GM23338 (cell line): ENCODE measurements at regions not wholly inside any gene's neighbourhood (a gene's known extent, or its start where the extent isn't known, plus 50 kb on each side); places are given as distances from the start of the nearest gene placed in this dataset.
"Not testable (repeated sequence)": the region's sequence is repeated elsewhere in the genome, so short reads cannot be mapped to it uniquely, and the experiment has no call there.

ENCODE experiments used
- ATAC-seq: fragments of 200-7000 bp; cut with Tn5 transposase; 3 replicates; pipeline ENCODE4 v1.9.1; 2020
- DNase-seq: peaks from one replicate; pipeline ENCODE4 v3.0.0-alpha.2; 2015; ENCODE audit warnings: low spot score
- H2AFZ ChIP-seq: fragments of 200-600 bp; sonication (generic); 2 replicates; pipeline ENCODE4 v1.8.0; 2016; ENCODE audit warnings: antibody characterized with exemption, mild to moderate bottlenecking, moderate library complexity
- H3F3A ChIP-seq: fragments of 200-600 bp; sonication (generic); replicated peaks from 2 replicates; pipeline ENCODE4 v1.8.0; 2017; ENCODE audit warnings: antibody characterized with exemption, mixed run types, low read depth
- H3K27ac ChIP-seq: fragments of 200-600 bp; sonication (generic); 2 replicates; pipeline ENCODE4 v1.6.1; 2016; ENCODE audit warnings: low read depth
- H3K27me3 ChIP-seq: fragments of 200-600 bp; sonication (generic); 2 replicates; pipeline ENCODE4 v1.8.0; 2016; ENCODE audit warnings: mild to moderate bottlenecking, mixed run types, moderate library complexity; ENCODE audit not compliant: insufficient read depth
- H3K36me3 ChIP-seq: fragments of 200-600 bp; sonication (generic); 2 replicates; pipeline ENCODE4 v1.8.0; 2016; ENCODE audit warnings: mild to moderate bottlenecking; ENCODE audit not compliant: insufficient read depth
- H3K4me1 ChIP-seq: fragments of 200-600 bp; sonication (generic); 2 replicates; pipeline ENCODE4 v1.8.0; 2016; ENCODE audit warnings: mild to moderate bottlenecking, moderate library complexity; ENCODE audit not compliant: insufficient read depth
- H3K4me2 ChIP-seq: fragments of 200-600 bp; sonication (generic); 2 replicates; pipeline ENCODE4 v1.7.1; 2017; ENCODE audit warnings: mixed run types
- H3K4me3 ChIP-seq: fragments of 200-600 bp; sonication (generic); 2 replicates; pipeline ENCODE4 v1.6.1; 2016; ENCODE audit warnings: mixed run types
- H3K79me2 ChIP-seq: fragments of 200-600 bp; sonication (generic); replicated peaks from 2 replicates; pipeline ENCODE4 v1.8.0; 2017; ENCODE audit warnings: mild to moderate bottlenecking; ENCODE audit not compliant: insufficient read depth
- H3K9me2 ChIP-seq: fragments of 200-600 bp; sonication (generic); 2 replicates; pipeline ENCODE4 v1.8.0; 2017; ENCODE audit not compliant: insufficient read depth
- H4K20me1 ChIP-seq: fragments of 200-600 bp; sonication (generic); replicated peaks from 2 replicates; pipeline ENCODE4 v1.8.0; 2017; ENCODE audit warnings: mild to moderate bottlenecking; ENCODE audit not compliant: insufficient read depth
- H3K27ac Mint-ChIP-seq: 2 replicates; pipeline ENCODE4 v1.8.0; 2020; ENCODE audit warnings: inconsistent platforms, mild to moderate bottlenecking, moderate library complexity, mixed read lengths
- H3K27me3 Mint-ChIP-seq: 3 replicates; pipeline ENCODE4 v1.8.0; 2022; ENCODE audit warnings: low read depth, mild to moderate bottlenecking, moderate library complexity, mixed read lengths, inconsistent platforms; ENCODE audit not compliant: insufficient read depth, poor library complexity
- H3K36me3 Mint-ChIP-seq: 3 replicates; pipeline ENCODE4 v1.8.0; 2021; ENCODE audit warnings: low read depth, mild to moderate bottlenecking, inconsistent platforms, moderate library complexity, mixed read lengths
- H3K4me1 Mint-ChIP-seq: 3 replicates; pipeline ENCODE4 v1.8.0; 2020; ENCODE audit warnings: mild to moderate bottlenecking, inconsistent platforms, mixed read lengths
- H3K4me3 Mint-ChIP-seq: 3 replicates; pipeline ENCODE4 v1.8.0; 2021; ENCODE audit warnings: moderate library complexity, mild to moderate bottlenecking, inconsistent platforms, mixed read lengths
- H3K9me3 Mint-ChIP-seq: 3 replicates; pipeline ENCODE4 v1.8.0; 2020; ENCODE audit warnings: moderate library complexity, mild to moderate bottlenecking, inconsistent platforms, mixed read lengths
- EZH2 ChIP-seq: fragments of 200-600 bp; sonication (generic); IDR thresholded peaks from one replicate; pipeline ENCODE4 v1.8.0; 2017; ENCODE audit warnings: antibody characterized with exemption, mild to moderate bottlenecking, low read depth; ENCODE audit not compliant: unreplicated experiment
- EZH2phosphoT487 ChIP-seq: fragments of 200-600 bp; sonication (generic); IDR thresholded peaks from one replicate; pipeline ENCODE4 v1.8.1; 2018; ENCODE audit warnings: antibody characterized with exemption; ENCODE audit not compliant: unreplicated experiment
- NANOG ChIP-seq: IDR thresholded peaks from 2 replicates; pipeline ENCODE4 v1.6.1; 2016; ENCODE audit warnings: antibody characterized with exemption, borderline replicate concordance
- STAT1 ChIP-seq: IDR thresholded peaks from one replicate; pipeline ENCODE4 v1.6.1; 2016; ENCODE audit warnings: antibody characterized with exemption; ENCODE audit not compliant: unreplicated experiment
- ZNF114 ChIP-seq: fragments of 250-450 bp; sonication (Bioruptor Pico); IDR thresholded peaks from 2 replicates; pipeline ENCODE4 v1.5.0; 2020; ENCODE audit warnings: mild to moderate bottlenecking, moderate library complexity
- ZNF331 ChIP-seq: fragments of 250-450 bp; sonication (Bioruptor Pico); IDR thresholded peaks from 2 replicates; pipeline ENCODE4 v1.5.0; 2020; ENCODE audit warnings: low read depth, mild to moderate bottlenecking, moderate library complexity
- TF ChIP-seq, protein P1 (sequence below): IDR thresholded peaks from one replicate; pipeline ENCODE4 v1.6.1; 2018; ENCODE audit warnings: antibody characterized with exemption; ENCODE audit not compliant: unreplicated experiment
- TF ChIP-seq, protein P2 (sequence below), 2 experiments: fragments of 200-600 bp in 1 of 2; sonication (generic) in 1 of 2; conservative IDR thresholded peaks; 2 replicates each; pipeline versions ENCODE4 v1.5.1 to v1.6.1; 2016 to 2017; ENCODE audit warnings: antibody characterized with exemption in 2 of 2, low read depth in 2 of 2, mild to moderate bottlenecking in 2 of 2, moderate library complexity in 1 of 2
- TF ChIP-seq, protein P3 (sequence below): fragments of 250-450 bp; sonication (Bioruptor Pico); IDR thresholded peaks from 2 replicates; pipeline ENCODE4 v1.5.0; 2020; ENCODE audit warnings: mild to moderate bottlenecking, moderate library complexity

DNA sequence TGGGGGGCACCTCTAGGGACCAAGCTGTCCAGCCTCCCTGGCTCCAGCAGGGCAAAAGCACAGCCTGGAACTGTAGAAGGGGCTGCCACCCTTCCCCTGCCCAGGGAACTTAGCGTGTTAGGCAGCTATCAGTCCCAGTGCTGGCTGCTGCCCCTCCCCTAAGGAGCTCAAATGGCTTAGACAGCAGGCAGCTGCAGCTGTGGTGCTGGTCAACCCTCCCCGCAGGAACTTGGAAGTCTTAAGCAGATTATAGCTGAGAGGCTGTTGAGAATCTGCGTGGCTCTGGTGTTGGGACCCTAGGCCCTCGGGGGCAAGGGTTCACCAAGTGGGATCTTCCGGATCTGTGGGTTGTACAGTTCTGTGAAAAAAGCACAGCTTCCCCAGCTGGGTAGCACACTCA is 536.5 kb upstream of the CDH10 start (continued):
- TF ChIP-seq EZH2: no peak
- TF ChIP-seq, protein P1, sequence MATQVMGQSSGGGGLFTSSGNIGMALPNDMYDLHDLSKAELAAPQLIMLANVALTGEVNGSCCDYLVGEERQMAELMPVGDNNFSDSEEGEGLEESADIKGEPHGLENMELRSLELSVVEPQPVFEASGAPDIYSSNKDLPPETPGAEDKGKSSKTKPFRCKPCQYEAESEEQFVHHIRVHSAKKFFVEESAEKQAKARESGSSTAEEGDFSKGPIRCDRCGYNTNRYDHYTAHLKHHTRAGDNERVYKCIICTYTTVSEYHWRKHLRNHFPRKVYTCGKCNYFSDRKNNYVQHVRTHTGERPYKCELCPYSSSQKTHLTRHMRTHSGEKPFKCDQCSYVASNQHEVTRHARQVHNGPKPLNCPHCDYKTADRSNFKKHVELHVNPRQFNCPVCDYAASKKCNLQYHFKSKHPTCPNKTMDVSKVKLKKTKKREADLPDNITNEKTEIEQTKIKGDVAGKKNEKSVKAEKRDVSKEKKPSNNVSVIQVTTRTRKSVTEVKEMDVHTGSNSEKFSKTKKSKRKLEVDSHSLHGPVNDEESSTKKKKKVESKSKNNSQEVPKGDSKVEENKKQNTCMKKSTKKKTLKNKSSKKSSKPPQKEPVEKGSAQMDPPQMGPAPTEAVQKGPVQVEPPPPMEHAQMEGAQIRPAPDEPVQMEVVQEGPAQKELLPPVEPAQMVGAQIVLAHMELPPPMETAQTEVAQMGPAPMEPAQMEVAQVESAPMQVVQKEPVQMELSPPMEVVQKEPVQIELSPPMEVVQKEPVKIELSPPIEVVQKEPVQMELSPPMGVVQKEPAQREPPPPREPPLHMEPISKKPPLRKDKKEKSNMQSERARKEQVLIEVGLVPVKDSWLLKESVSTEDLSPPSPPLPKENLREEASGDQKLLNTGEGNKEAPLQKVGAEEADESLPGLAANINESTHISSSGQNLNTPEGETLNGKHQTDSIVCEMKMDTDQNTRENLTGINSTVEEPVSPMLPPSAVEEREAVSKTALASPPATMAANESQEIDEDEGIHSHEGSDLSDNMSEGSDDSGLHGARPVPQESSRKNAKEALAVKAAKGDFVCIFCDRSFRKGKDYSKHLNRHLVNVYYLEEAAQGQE: no peak
- TF ChIP-seq ZNF331 (CRISPR knock-in tag): no peak
- TF ChIP-seq ZNF114 (CRISPR knock-in tag): no peak
- TF ChIP-seq, protein P2, sequence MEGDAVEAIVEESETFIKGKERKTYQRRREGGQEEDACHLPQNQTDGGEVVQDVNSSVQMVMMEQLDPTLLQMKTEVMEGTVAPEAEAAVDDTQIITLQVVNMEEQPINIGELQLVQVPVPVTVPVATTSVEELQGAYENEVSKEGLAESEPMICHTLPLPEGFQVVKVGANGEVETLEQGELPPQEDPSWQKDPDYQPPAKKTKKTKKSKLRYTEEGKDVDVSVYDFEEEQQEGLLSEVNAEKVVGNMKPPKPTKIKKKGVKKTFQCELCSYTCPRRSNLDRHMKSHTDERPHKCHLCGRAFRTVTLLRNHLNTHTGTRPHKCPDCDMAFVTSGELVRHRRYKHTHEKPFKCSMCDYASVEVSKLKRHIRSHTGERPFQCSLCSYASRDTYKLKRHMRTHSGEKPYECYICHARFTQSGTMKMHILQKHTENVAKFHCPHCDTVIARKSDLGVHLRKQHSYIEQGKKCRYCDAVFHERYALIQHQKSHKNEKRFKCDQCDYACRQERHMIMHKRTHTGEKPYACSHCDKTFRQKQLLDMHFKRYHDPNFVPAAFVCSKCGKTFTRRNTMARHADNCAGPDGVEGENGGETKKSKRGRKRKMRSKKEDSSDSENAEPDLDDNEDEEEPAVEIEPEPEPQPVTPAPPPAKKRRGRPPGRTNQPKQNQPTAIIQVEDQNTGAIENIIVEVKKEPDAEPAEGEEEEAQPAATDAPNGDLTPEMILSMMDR (conservative IDR thresholded peaks at IDR 0.05; ENCODE audit: low read depth in 2 of 2): no peak
- no peak for TF ChIP-seq EZH2phosphoT487

DNA sequence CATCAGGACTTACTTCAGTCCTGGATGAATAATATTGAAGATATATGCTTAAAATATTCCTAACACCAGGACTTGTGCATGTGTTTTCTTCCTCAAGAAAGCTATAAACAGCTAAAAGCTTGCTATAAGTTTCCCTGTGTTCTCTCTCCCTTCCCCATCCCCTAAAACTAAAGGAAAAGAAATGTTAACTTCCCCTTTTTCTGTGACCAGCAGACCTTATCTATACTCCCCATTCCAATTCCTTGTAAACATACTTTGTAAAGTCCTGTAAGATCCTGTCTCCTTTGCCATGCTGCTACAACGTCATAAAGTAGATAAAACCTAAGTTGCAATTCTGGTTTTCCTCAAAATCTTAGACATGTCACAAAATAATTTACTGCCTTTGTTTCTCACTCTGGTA is 517.8 kb upstream of the CDH10 start:
- H3K4me1 Mint-ChIP-seq: peaks cover 12% of the 10 kb centered on the region
- H3K27me3 Mint-ChIP-seq, H3F3A ChIP-seq, H3K4me3 Mint-ChIP-seq, H2AFZ ChIP-seq, H3K36me3 ChIP-seq, H4K20me1 ChIP-seq, H3K4me1 ChIP-seq, H3K4me2 ChIP-seq, H3K4me3 ChIP-seq, H3K27ac ChIP-seq, H3K79me2 ChIP-seq, H3K9me3 Mint-ChIP-seq, H3K9me2 ChIP-seq, DNase-seq, H3K27me3 ChIP-seq, ATAC-seq, H3K27ac Mint-ChIP-seq, H3K36me3 Mint-ChIP-seq: not testable (repeated sequence)

DNA sequence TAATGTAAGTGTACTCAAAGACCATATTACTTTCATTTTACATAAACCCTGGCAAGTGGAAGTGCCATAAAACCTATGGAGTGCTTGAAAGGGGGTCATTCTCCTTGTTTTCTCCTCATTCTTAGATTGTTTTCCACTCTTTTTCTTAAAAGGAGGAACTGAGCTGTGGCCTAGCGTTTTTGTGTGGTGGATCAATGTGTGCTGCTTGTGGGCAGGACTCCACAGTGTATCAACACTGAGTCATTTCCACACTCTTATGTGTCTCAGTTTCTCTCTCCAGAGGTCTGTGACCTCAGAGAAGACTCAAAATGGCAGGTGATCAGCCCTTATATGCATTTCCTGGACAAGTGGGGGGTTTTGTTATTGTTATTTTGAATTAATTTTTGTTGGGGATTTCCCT is 516.1 kb upstream of the CDH10 start:
- Mint-ChIP-seq H3K4me3 (no peak overlapping the region), H3K9me3 (peaks cover 9% of the 10 kb centered on the region; the same call in 2 of the 3 replicates)
- H3K79me2 ChIP-seq: no peaks in the 10 kb centered on the region
- TF ChIP-seq STAT1: no peak
- no peak for TF ChIP-seq NANOG
- TF ChIP-seq, protein P3, sequence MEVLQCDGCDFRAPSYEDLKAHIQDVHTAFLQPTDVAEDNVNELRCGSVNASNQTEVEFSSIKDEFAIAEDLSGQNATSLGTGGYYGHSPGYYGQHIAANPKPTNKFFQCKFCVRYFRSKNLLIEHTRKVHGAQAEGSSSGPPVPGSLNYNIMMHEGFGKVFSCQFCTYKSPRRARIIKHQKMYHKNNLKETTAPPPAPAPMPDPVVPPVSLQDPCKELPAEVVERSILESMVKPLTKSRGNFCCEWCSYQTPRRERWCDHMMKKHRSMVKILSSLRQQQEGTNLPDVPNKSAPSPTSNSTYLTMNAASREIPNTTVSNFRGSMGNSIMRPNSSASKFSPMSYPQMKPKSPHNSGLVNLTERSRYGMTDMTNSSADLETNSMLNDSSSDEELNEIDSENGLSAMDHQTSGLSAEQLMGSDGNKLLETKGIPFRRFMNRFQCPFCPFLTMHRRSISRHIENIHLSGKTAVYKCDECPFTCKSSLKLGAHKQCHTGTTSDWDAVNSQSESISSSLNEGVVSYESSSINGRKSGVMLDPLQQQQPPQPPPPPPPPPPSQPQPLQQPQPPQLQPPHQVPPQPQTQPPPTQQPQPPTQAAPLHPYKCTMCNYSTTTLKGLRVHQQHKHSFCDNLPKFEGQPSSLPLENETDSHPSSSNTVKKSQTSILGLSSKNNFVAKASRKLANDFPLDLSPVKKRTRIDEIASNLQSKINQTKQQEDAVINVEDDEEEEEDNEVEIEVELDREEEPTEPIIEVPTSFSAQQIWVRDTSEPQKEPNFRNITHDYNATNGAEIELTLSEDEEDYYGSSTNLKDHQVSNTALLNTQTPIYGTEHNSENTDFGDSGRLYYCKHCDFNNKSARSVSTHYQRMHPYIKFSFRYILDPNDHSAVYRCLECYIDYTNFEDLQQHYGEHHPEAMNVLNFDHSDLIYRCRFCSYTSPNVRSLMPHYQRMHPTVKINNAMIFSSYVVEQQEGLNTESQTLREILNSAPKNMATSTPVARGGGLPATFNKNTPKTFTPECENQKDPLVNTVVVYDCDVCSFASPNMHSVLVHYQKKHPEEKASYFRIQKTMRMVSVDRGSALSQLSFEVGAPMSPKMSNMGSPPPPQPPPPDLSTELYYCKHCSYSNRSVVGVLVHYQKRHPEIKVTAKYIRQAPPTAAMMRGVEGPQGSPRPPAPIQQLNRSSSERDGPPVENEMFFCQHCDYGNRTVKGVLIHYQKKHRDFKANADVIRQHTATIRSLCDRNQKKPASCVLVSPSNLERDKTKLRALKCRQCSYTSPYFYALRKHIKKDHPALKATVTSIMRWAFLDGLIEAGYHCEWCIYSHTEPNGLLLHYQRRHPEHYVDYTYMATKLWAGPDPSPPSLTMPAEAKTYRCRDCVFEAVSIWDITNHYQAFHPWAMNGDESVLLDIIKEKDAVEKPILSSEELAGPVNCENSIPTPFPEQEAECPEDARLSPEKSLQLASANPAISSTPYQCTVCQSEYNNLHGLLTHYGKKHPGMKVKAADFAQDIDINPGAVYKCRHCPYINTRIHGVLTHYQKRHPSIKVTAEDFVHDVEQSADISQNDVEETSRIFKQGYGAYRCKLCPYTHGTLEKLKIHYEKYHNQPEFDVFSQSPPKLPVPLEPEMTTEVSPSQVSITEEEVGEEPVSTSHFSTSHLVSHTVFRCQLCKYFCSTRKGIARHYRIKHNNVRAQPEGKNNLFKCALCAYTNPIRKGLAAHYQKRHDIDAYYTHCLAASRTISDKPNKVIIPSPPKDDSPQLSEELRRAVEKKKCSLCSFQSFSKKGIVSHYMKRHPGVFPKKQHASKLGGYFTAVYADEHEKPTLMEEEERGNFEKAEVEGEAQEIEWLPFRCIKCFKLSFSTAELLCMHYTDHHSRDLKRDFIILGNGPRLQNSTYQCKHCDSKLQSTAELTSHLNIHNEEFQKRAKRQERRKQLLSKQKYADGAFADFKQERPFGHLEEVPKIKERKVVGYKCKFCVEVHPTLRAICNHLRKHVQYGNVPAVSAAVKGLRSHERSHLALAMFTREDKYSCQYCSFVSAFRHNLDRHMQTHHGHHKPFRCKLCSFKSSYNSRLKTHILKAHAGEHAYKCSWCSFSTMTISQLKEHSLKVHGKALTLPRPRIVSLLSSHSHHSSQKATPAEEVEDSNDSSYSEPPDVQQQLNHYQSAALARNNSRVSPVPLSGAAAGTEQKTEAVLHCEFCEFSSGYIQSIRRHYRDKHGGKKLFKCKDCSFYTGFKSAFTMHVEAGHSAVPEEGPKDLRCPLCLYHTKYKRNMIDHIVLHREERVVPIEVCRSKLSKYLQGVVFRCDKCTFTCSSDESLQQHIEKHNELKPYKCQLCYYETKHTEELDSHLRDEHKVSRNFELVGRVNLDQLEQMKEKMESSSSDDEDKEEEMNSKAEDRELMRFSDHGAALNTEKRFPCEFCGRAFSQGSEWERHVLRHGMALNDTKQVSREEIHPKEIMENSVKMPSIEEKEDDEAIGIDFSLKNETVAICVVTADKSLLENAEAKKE (CRISPR knock-in tag): no peak

More for the DNA sequence above, 516.1 kb upstream of the CDH10 start:
- peak overlapping the region; percentile 33; the same call in 1 of the 2 replicates for H2AFZ ChIP-seq
- Mint-ChIP-seq H3K36me3 (peaks cover 3% of the 10 kb centered on the region; the same call in 2 of the 3 replicates), H3K27ac (no peak overlapping the region), H3K27me3 (no peaks in the 10 kb centered on the region), H3K4me1 (peaks cover 12% of the 10 kb centered on the region)
- no peaks in the 10 kb centered on the region for H3K9me2 ChIP-seq
- no peak for DNase-seq
- H3K4me2 ChIP-seq: no peak overlapping the region
- H3K4me3 ChIP-seq: no peak overlapping the region
- H3K27me3 ChIP-seq: no peaks in the 10 kb centered on the region
- no peaks in the 10 kb centered on the region for H3K36me3 ChIP-seq
- no peak for ATAC-seq
- no peaks in the 10 kb centered on the region for H3K4me1 ChIP-seq
- no peaks in the 10 kb centered on the region for H4K20me1 ChIP-seq
- H3K27ac ChIP-seq: no peak overlapping the region
- H3F3A ChIP-seq: no peaks in the 10 kb centered on the region
